HG03457 (cell line): ENCODE measurements at regions not wholly inside any gene's neighbourhood (a gene's known extent, or its start where the extent isn't known, plus 50 kb on each side); places are given as distances from the start of the nearest gene placed in this dataset.
"Not testable (repeated sequence)": the region's sequence is repeated elsewhere in the genome, so short reads cannot be mapped to it uniquely, and the experiment has no call there.

Source experiments
- ATAC-seq: cut with Tn5 transposase; IDR thresholded peaks from one replicate; pipeline ENCODE4 v1.9.1; 2021; ENCODE audit warnings: moderate number of reproducible peaks; ENCODE audit not compliant: unreplicated experiment

GRCh38 chr15:94968133-94968532, 736.8 kb downstream of the MCTP2 start:
- no peak for ATAC-seq

- no peak for ATAC-seq
Measured at GRCh38 chr15:94970096-94970495, 738.7 kb downstream of the MCTP2 start.

- no peak for ATAC-seq
Measured at GRCh38 chr15:94970802-94971201, 739.4 kb downstream of the MCTP2 start.

- no peak for ATAC-seq
Measured at GRCh38 chr15:94972314-94972713, 741.0 kb downstream of the MCTP2 start.

- ATAC-seq, result no peak
Measured at GRCh38 chr15:94987085-94987484, 755.7 kb downstream of the MCTP2 start.

- no peak for ATAC-seq
Measured at GRCh38 chr15:94991718-94992117, 760.4 kb downstream of the MCTP2 start.

- no peak for ATAC-seq
Measured at GRCh38 chr15:95009635-95010034, 778.3 kb downstream of the MCTP2 start.

GRCh38 chr15:95013381-95013780, 782.0 kb downstream of the MCTP2 start:
- ATAC-seq, result no peak

- ATAC-seq, result no peak
Measured at GRCh38 chr15:95016511-95017229, 785.3 kb downstream of the MCTP2 start.

GRCh38 chr15:95017666-95018328, 786.4 kb downstream of the MCTP2 start:
- no peak for ATAC-seq

GRCh38 chr15:95018888-95019545, 787.7 kb downstream of the MCTP2 start:
- ATAC-seq, result no peak

GRCh38 chr15:95019907-95020306, 788.5 kb downstream of the MCTP2 start:
- ATAC-seq, result no peak

- no peak for ATAC-seq
Measured at GRCh38 chr15:95021816-95022215, 790.5 kb downstream of the MCTP2 start.

GRCh38 chr15:95024351-95024750, 793.0 kb downstream of the MCTP2 start:
- ATAC-seq, result no peak

- no peak for ATAC-seq
Measured at GRCh38 chr15:95025924-95026728, 794.8 kb downstream of the MCTP2 start.

- ATAC-seq, result no peak
Measured at GRCh38 chr15:95027981-95028380, 796.6 kb downstream of the MCTP2 start.

- no peak for ATAC-seq
Measured at GRCh38 chr15:95032156-95032555, 800.8 kb downstream of the MCTP2 start.

- ATAC-seq, result no peak
Measured at GRCh38 chr15:95035106-95035505, 803.7 kb downstream of the MCTP2 start.

- no peak for ATAC-seq
Measured at GRCh38 chr15:95041297-95041696, 809.9 kb downstream of the MCTP2 start.

GRCh38 chr15:95043236-95043932, 812.0 kb downstream of the MCTP2 start:
- ATAC-seq, result not testable (repeated sequence)

- ATAC-seq, result no peak
Measured at GRCh38 chr15:95043933-95044313, 812.6 kb downstream of the MCTP2 start.
